PFSK-1 (cell line): ENCODE measurements at regions not wholly inside any gene's neighbourhood (a gene's known extent, or its start where the extent isn't known, plus 50 kb on each side); places are given as distances from the start of the nearest gene placed in this dataset.

Experiments used
- FOXP2 ChIP-seq: optimal IDR thresholded peaks from 2 replicates; pipeline ENCODE3; 2011; ENCODE audit warnings: borderline replicate concordance, control low read depth, inconsistent platforms; ENCODE audit not compliant: insufficient read depth; ENCODE audit errors: extremely low read length, extremely low read depth
- POLR2AphosphoS5 ChIP-seq: IDR thresholded peaks from 2 replicates; pipeline ENCODE4 v1.6.1; 2012; ENCODE audit warnings: low read depth, mild to moderate bottlenecking, control low read depth, low read length, moderate library complexity
- REST ChIP-seq, 2 experiments: IDR thresholded peaks; 2 replicates each; pipeline versions ENCODE4 v1.6.1 to v1.8.0; 2011 to 2012; ENCODE audit warnings: low read depth in 2 of 2, low read length in 2 of 2, control low read depth in 1 of 2, inconsistent platforms in 1 of 2, mild to moderate bottlenecking in 1 of 2, moderate library complexity in 1 of 2; ENCODE audit not compliant: insufficient read depth in 1 of 2
- SIN3A ChIP-seq: IDR thresholded peaks from 2 replicates; pipeline ENCODE4 v1.6.1; 2012; ENCODE audit warnings: mild to moderate bottlenecking, low read length, moderate library complexity, borderline replicate concordance; ENCODE audit not compliant: insufficient read depth
- TAF1 ChIP-seq: IDR thresholded peaks from 2 replicates; pipeline ENCODE4 v1.6.1; 2012; ENCODE audit warnings: low read length, control low read depth, borderline replicate concordance; ENCODE audit not compliant: insufficient read depth

GRCh38 chr6:133698272-133698671, 190.6 kb upstream of the TCF21 start:
- TF ChIP-seq POLR2AphosphoS5 (no peak), SIN3A (no peak), REST (IDR thresholded peaks at IDR 0.05; ENCODE audit: insufficient read depth in 1 of 2, low read depth in 2 of 2, low read length in 2 of 2) (no peak), TAF1 (no peak), FOXP2 (no peak)
